ENCODE measurements at regions not wholly inside any gene's neighbourhood (a gene's known extent, or its start where the extent isn't known, plus 50 kb on each side); places are given as distances from the start of the nearest gene placed in this dataset.
"Not testable (repeated sequence)": the region's sequence is repeated elsewhere in the genome, so short reads cannot be mapped to it uniquely, and the experiment has no call there.

DNA sequence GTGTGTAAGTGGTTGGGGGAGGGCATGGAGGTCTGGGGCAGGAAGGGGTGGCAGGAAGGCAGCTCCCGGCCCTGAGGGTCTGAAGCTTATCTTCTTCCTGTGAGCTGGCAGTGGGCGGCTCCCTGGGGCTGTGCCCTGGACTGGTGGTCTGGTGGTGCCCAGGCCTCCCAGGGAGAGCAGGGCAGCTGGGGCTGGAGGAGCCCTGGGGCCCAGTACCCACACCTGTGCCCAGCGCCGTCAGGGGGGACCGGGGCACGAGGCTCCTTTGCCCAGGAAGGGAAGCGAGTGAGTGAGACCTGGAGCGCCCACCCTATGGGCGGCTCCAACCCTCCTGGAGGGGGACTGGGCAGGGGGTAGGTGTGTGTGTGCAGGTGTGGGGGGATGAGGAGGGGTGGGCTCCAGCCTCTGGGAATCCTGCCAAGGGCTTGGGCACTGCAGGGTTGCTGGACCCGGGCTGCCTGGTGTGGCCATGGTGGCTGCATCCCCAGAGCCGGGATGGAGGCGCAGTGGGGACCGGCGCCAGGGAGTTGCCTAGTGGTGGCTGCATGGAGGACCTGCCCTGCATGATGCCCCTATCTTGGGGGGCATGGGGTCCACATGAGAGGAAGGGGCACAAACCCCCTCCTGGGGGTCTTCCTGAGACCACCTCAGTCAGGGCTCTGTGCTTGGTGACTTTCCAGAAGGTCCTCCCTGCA lies 353.6 kb downstream of the TMEM121 start:
- Mint-ChIP-seq H3K9me3 (no peaks in the 10 kb centered on the region), H3K4me1 (peaks cover 4% of the 10 kb centered on the region), H3K27me3 (peaks cover 37% of the 10 kb centered on the region), H3K27ac (no peak overlapping the region), H3K4me3 (no peak overlapping the region), H3K36me3 (ENCODE audit: low read depth) (no peaks in the 10 kb centered on the region)
- CTCF ChIA-PET = no interaction called here
- POLR2A ChIA-PET = interaction anchor here (1.4 kb wide), 1 partner anchor 21 kb away, joined by 4 read pairs; no protein-coding TSS in a partner anchor
- DNase-seq = no peak

- no peaks in the 10 kb centered on the region for H3K36me3 Mint-ChIP-seq (ENCODE audit: low read depth)
- H3K4me3 Mint-ChIP-seq = no peak overlapping the region
- H3K27me3 Mint-ChIP-seq = peaks cover 31% of the 10 kb centered on the region
- no peaks in the 10 kb centered on the region for H3K9me3 Mint-ChIP-seq
- peaks cover 4% of the 10 kb centered on the region for H3K4me1 Mint-ChIP-seq
- H3K27ac Mint-ChIP-seq = no peak overlapping the region
- POLR2A ChIA-PET = no interaction called here
- DNase-seq = no peak
- CTCF ChIA-PET = no interaction called here
Measured at GRCh38 chr14:105880616-105881015, 354.2 kb downstream of the TMEM121 start.

DNA sequence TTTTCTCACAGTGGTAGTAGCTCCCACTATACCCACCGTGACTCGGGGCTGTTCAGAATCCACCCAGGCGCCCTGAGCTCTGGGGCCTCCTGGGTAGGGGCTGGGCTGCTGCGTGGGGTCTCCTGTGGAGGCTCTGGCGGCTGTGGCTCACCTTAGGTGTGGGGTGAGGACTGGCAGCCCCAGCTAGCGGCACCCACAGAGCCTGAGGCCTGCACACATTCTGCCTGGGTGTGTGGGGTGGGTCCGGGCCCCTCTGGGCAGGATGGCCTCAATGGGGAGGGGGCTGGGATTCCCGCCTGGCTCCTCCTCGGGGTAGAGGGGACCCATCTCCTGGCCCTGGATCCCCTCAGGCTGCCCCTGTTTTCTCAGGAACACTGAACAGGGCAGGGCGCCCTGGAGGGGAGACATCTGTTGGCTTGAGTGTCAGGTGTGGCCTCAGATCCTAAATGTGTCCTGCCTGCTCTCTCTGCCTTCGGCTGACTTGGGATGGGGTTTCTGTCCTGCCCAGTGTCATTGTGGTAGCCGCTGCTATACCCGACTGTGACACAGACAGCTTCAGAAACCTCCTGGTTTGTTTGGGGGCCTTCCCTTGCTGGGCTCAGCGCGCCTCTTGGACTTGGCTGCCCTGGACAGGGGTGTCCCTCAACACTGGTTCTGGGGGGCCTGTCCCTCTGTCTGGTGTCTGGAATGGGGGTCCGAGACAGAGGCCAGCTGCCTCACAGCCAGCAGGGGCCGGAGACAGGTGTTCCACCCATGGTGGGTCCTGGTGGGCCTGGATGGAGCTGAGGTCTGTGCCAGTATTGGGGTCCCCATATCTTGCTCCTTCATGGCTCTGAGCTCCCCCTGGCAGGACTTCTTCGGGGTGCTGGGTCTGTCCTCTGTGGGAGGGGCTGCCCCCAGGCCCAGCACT lies 354.9 kb downstream of the TMEM121 start:
- no peaks in the 10 kb centered on the region for H3K9me3 Mint-ChIP-seq
- ChIA-PET CTCF (no interaction called here), POLR2A (no interaction called here)
- no peaks in the 10 kb centered on the region for H3K36me3 Mint-ChIP-seq (ENCODE audit: low read depth)
- H3K27ac Mint-ChIP-seq = no peak overlapping the region
- H3K4me1 Mint-ChIP-seq = peaks cover 4% of the 10 kb centered on the region
- DNase-seq = no peak
- peaks cover 24% of the 10 kb centered on the region for H3K27me3 Mint-ChIP-seq
- no peak overlapping the region for H3K4me3 Mint-ChIP-seq

GRCh38 chr14:105882011-105882410 lies 355.6 kb downstream of the TMEM121 start:
- H3K9me3 Mint-ChIP-seq; H3K4me3 Mint-ChIP-seq; POLR2A ChIA-PET; DNase-seq; H3K4me1 Mint-ChIP-seq; H3K27ac Mint-ChIP-seq; H3K36me3 Mint-ChIP-seq (ENCODE audit: low read depth); CTCF ChIA-PET: not testable (repeated sequence)
- H3K27me3 Mint-ChIP-seq = peaks cover 17% of the 10 kb centered on the region

GRCh38 chr14:105882626-105883025 lies 356.2 kb downstream of the TMEM121 start:
- Mint-ChIP-seq H3K4me1 (peaks cover 4% of the 10 kb centered on the region), H3K4me3 (no peak overlapping the region), H3K27me3 (peaks cover 14% of the 10 kb centered on the region), H3K36me3 (ENCODE audit: low read depth) (no peaks in the 10 kb centered on the region), H3K9me3 (no peaks in the 10 kb centered on the region), H3K27ac (no peak overlapping the region)
- CTCF ChIA-PET = no interaction called here
- no peak for DNase-seq
- POLR2A ChIA-PET = no interaction called here

DNA sequence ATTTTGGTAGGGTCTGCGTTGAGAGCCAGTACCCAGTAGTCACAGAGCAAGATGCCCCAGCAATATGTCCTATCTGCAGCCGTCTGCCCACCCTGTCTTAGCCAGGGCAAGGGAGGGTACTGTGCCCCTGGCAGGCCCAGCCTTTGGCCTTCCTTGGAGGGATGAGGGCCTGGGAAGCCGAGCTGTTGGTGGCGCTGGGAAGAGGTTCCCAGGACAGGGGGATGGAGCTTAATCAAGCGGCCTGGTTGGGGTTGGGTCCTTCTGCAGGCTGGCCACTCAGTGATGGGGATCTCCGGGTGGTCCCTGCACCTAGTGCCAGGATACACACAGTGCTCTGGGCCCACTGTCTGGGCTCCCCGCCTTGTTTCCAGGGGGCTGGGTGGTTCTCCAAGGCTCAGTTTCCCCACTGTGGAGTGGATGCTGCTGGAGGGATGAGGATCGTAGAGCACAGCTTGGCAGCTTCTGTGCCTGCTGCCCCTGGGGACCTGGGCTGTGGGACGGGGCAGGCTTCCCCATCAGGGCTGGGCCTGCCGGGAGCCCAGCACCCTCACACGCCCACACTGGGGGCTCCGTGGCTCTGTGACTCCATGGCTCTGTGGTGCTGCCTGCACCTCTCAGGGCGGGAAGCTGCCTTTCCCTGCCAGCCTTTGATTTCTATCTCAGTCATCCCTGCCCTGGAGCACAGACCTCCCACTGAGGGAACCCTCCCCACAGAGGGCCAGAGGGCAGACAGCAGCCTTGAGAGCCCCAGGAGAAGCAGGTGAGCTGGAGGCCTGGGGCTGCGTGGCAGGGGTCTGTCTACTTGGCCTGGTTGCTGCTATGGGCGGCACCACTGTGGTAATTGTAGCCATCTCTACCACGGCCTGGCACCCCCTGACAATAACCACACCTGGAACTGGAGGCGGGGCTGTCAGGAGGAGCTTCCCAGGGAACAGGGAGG lies 357.0 kb downstream of the TMEM121 start:
- H3K27me3 Mint-ChIP-seq = peaks cover 14% of the 10 kb centered on the region
- POLR2A ChIA-PET = no interaction called here
- H3K27ac Mint-ChIP-seq = no peak overlapping the region
- peaks cover 4% of the 10 kb centered on the region for H3K4me1 Mint-ChIP-seq
- H3K4me3 Mint-ChIP-seq = no peak overlapping the region
- DNase-seq = no peak
- CTCF ChIA-PET = no interaction called here
- H3K36me3 Mint-ChIP-seq (ENCODE audit: low read depth) = no peaks in the 10 kb centered on the region
- no peaks in the 10 kb centered on the region for H3K9me3 Mint-ChIP-seq

GRCh38 chr14:105884192-105884807 lies 357.9 kb downstream of the TMEM121 start:
- POLR2A ChIA-PET = not testable (repeated sequence)

GRCh38 chr14:105884808-105885281 lies 358.5 kb downstream of the TMEM121 start:
- ChIA-PET CTCF (no interaction called here), POLR2A (no interaction called here)
- Mint-ChIP-seq H3K9me3 (no peaks in the 10 kb centered on the region), H3K4me3 (no peak overlapping the region), H3K27ac (no peak overlapping the region), H3K27me3 (peaks cover 12% of the 10 kb centered on the region), H3K36me3 (ENCODE audit: low read depth) (no peaks in the 10 kb centered on the region), H3K4me1 (peaks cover 8% of the 10 kb centered on the region)
- no peak for DNase-seq

More at GRCh38 chr14:105884192-105884807, 357.9 kb downstream of the TMEM121 start:
- H3K27ac Mint-ChIP-seq; H3K4me3 Mint-ChIP-seq; CTCF ChIA-PET; H3K4me1 Mint-ChIP-seq; H3K9me3 Mint-ChIP-seq; DNase-seq; H3K36me3 Mint-ChIP-seq (ENCODE audit: low read depth): not testable (repeated sequence)
- H3K27me3 Mint-ChIP-seq = peaks cover 14% of the 10 kb centered on the region

DNA sequence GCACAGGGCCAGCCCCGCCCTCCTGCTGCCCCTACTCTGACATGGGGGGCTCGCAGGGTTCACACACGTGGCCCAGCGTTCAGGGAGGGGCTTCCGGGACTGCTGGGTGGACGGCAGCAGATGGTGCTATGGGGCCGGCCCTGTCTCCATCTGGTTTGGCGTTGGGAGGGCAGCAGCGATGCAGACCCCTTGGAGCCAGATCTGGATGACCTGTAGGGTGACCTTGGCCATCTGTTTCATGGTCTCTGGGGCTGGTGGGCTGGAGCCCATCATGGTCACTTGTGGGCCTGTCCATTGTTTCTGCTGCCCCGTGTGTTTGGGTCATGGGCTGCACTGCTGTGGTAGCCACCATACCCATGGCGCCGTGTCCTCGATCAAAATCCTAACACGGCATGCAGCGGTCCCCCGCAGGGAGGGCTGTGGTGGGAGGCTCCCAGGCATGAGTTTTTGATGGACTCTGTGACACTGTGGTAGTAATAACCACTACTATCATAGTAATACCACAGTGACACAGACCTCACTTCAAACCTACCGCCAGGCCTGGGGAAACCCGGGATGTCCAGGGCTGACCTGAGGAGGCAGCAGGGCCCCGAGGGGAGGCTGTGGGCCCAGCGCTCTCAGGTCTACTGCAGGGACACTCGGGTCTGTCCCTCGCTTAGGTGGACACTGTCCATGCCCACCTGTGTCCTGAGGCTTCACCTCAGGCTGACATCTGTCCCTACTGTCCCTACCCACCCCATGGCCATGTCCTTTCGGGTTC lies 359.4 kb downstream of the TMEM121 start:
- H3K4me3 Mint-ChIP-seq = no peak overlapping the region
- no peak overlapping the region for H3K27ac Mint-ChIP-seq
- CTCF ChIA-PET = no interaction called here
- no peaks in the 10 kb centered on the region for H3K36me3 Mint-ChIP-seq (ENCODE audit: low read depth)
- peaks cover 9% of the 10 kb centered on the region for H3K4me1 Mint-ChIP-seq
- no peaks in the 10 kb centered on the region for H3K9me3 Mint-ChIP-seq
- H3K27me3 Mint-ChIP-seq = peaks cover 12% of the 10 kb centered on the region
- POLR2A ChIA-PET = no interaction called here
- DNase-seq = no peak

DNA sequence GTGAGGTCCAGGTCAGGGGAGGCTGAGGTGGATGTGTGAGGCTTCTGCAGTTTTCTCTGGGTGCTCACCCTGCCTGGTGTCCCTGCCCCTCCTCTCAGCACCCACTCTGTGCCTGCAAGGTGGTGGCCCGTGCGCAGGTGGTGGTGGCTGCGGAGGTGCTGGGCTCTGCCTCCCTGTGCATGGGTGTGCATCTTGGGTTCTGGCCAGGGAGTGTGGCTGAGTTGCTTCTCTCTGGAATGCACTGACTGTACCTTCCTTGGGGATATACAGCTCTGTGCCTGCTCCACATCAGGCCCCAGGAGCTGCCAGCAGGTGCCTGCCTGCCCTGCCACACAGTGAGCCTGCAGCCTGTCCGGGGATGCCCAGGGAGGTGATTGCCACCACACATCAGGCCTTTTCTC lies 360.4 kb downstream of the TMEM121 start:
- H3K9me3 Mint-ChIP-seq; POLR2A ChIA-PET; DNase-seq; H3K4me1 Mint-ChIP-seq; H3K4me3 Mint-ChIP-seq; CTCF ChIA-PET; H3K36me3 Mint-ChIP-seq (ENCODE audit: low read depth); H3K27ac Mint-ChIP-seq: not testable (repeated sequence)
- H3K27me3 Mint-ChIP-seq = peaks cover 15% of the 10 kb centered on the region

- CTCF ChIA-PET = interaction anchor here (0.6 kb wide), 1 partner anchor 757 kb away, joined by 3 read pairs; no protein-coding TSS in a partner anchor
- DNase-seq = no peak
- peaks cover 15% of the 10 kb centered on the region for H3K27me3 Mint-ChIP-seq
- H3K9me3 Mint-ChIP-seq = no peaks in the 10 kb centered on the region
- H3K4me3 Mint-ChIP-seq = no peak overlapping the region
- no peaks in the 10 kb centered on the region for H3K36me3 Mint-ChIP-seq (ENCODE audit: low read depth)
- peaks cover 9% of the 10 kb centered on the region for H3K4me1 Mint-ChIP-seq
- POLR2A ChIA-PET = no interaction called here
- H3K27ac Mint-ChIP-seq = no peak overlapping the region
Measured at GRCh38 chr14:105887692-105888091, 361.3 kb downstream of the TMEM121 start.

- DNase-seq = no peak
- POLR2A ChIA-PET = no interaction called here
- CTCF ChIA-PET = interaction anchor here (0.6 kb wide), 1 partner anchor 758 kb away, joined by 3 read pairs; no protein-coding TSS in a partner anchor
Measured at GRCh38 chr14:105888151-105888550, 361.8 kb downstream of the TMEM121 start.

More at GRCh38 chr14:105888151-105888550, 361.8 kb downstream of the TMEM121 start:
- H3K27me3 Mint-ChIP-seq = peaks cover 15% of the 10 kb centered on the region
- no peak overlapping the region for H3K27ac Mint-ChIP-seq
- H3K9me3 Mint-ChIP-seq = no peaks in the 10 kb centered on the region
- no peak overlapping the region for H3K4me3 Mint-ChIP-seq
- no peaks in the 10 kb centered on the region for H3K36me3 Mint-ChIP-seq (ENCODE audit: low read depth)
- peaks cover 9% of the 10 kb centered on the region for H3K4me1 Mint-ChIP-seq
